ENCODE measurements at regions not wholly inside any gene's neighbourhood (a gene's known extent, or its start where the extent isn't known, plus 50 kb on each side); places are given as distances from the start of the nearest gene placed in this dataset.

DNA sequence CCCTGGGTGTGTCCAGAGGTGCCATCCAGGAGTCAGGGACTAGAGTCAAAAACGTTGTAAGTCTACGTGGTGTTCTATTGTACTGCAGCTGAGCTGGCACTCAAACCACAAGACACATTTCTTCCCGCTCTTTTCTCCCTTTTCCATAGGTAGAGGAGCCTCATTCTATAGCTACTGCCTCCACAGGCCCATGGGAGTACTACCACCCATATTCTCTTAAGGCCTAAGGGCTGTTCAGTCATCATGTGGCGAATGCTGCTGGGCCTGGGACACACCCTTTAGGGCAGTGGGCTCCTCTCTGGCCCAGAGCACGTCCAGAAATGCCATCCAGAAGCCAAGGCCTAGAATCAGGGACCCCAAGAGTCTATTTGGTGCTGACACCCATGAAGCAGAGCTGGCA lies 1271.7 kb downstream of the CNTNAP5 start:
- TF ChIP-seq, protein P1, sequence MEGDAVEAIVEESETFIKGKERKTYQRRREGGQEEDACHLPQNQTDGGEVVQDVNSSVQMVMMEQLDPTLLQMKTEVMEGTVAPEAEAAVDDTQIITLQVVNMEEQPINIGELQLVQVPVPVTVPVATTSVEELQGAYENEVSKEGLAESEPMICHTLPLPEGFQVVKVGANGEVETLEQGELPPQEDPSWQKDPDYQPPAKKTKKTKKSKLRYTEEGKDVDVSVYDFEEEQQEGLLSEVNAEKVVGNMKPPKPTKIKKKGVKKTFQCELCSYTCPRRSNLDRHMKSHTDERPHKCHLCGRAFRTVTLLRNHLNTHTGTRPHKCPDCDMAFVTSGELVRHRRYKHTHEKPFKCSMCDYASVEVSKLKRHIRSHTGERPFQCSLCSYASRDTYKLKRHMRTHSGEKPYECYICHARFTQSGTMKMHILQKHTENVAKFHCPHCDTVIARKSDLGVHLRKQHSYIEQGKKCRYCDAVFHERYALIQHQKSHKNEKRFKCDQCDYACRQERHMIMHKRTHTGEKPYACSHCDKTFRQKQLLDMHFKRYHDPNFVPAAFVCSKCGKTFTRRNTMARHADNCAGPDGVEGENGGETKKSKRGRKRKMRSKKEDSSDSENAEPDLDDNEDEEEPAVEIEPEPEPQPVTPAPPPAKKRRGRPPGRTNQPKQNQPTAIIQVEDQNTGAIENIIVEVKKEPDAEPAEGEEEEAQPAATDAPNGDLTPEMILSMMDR (IDR thresholded peaks at IDR 0.05; ENCODE audit: unreplicated experiment): no peak
- Mint-ChIP-seq H3K4me1 (peaks cover 8% of the 10 kb centered on the region), H3K27me3 (ENCODE audit: low read depth) (peaks cover 4% of the 10 kb centered on the region), H3K4me3 (no peak overlapping the region), H3K36me3 (no peaks in the 10 kb centered on the region), H3K27ac (no peak overlapping the region), H3K9me3 (peaks cover 20% of the 10 kb centered on the region)
- no peak for DNase-seq (ENCODE audit: low spot score in 2 of 2, unreplicated experiment in 2 of 2)

DNA sequence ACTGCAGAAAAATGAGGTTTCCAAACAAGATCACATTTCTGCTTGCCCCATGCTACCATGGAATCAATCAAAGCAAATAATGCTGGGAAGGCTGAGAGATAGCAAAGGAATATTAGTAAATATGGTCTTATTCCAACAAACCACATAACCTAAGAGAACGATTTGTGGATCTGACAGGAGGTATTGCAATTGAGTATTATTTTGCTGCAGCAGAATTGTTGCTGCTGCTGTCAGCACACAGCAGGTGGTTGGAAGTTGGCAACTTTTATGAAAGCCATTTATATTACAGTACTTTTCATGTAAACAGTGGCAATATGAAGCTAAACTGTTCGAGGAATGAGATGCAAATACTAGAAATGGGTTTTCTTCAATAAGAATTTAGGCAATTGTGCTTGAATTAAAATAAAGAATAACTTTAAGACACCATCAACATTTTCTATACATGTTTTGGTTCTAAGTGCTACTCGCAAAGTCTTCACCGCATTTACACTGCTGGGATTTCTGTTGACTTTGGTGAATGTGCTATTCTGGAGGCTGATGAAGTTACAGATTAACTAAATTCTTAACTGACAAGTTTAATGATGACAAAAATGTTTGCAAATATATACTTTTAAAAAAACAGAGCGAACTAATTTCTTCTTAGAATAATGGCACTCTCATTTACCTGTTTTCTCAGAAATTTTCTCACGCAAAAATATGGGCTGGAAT lies 1285.7 kb downstream of the CNTNAP5 start:
- H3K4me1 Mint-ChIP-seq: peaks cover 8% of the 10 kb centered on the region
- no peaks in the 10 kb centered on the region for H3K9me3 Mint-ChIP-seq
- H3K27me3 Mint-ChIP-seq (ENCODE audit: low read depth): no peaks in the 10 kb centered on the region
- DNase-seq (ENCODE audit: low spot score in 2 of 2, unreplicated experiment in 2 of 2): no peak
- H3K4me3 Mint-ChIP-seq: no peak overlapping the region
- no peak overlapping the region for H3K27ac Mint-ChIP-seq
- TF ChIP-seq, protein P1 (IDR thresholded peaks at IDR 0.05; ENCODE audit: unreplicated experiment): no peak
- no peaks in the 10 kb centered on the region for H3K36me3 Mint-ChIP-seq

DNA sequence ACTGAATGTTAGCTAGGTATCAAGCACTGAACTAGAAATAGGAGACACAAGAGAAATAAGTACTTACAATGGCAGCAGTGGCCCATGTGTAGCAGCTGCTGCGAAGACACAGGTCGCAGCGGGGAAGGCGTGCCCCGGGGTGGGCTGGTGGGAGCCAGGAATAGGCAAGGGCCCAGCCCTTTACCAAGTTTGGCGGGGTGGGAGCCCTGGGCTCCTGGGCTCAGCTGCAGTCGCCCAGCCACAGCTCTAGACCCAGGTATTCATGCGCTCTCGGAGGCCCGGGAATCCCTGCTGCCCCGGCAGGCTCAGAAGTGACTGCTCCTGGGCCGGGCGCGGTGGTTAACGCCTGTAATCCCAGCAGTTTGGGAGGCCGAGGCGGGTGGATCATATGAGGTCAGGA lies 1287.3 kb downstream of the CNTNAP5 start:
- TF ChIP-seq, protein P1 (IDR thresholded peaks at IDR 0.05; ENCODE audit: unreplicated experiment): no peak
- Mint-ChIP-seq H3K4me3 (no peak overlapping the region), H3K27ac (no peak overlapping the region), H3K4me1 (peaks cover 8% of the 10 kb centered on the region), H3K27me3 (ENCODE audit: low read depth) (no peaks in the 10 kb centered on the region), H3K36me3 (no peaks in the 10 kb centered on the region), H3K9me3 (no peaks in the 10 kb centered on the region)
- DNase-seq (ENCODE audit: low spot score in 2 of 2, unreplicated experiment in 2 of 2): no peak

DNA sequence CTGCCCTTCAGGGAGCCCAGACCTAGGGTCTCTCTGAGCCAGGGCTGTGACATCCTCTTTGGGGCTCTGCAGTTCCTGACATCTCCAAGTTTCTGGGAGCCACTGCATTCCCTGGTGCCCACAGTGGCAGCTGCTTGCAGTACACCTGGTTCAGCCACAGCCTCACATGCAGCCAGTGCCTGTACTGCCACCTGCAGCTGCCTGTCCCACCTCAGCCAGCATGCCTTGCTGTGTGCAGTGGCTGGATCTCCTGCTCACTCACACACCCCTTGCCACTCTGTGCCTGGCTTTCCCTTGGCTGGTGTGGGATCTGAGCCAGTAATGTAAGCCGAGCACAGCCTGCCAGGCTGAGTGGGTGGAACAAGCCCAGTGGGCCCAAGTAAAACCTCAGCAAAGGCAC lies 1288.7 kb downstream of the CNTNAP5 start:
- Mint-ChIP-seq H3K36me3 (no peaks in the 10 kb centered on the region), H3K27ac (no peak overlapping the region), H3K27me3 (ENCODE audit: low read depth) (no peaks in the 10 kb centered on the region), H3K9me3 (no peaks in the 10 kb centered on the region), H3K4me1 (peaks cover 8% of the 10 kb centered on the region), H3K4me3 (no peak overlapping the region)
- TF ChIP-seq, protein P1 (IDR thresholded peaks at IDR 0.05; ENCODE audit: unreplicated experiment): no peak
- DNase-seq (ENCODE audit: low spot score in 2 of 2, unreplicated experiment in 2 of 2): no peak

DNA sequence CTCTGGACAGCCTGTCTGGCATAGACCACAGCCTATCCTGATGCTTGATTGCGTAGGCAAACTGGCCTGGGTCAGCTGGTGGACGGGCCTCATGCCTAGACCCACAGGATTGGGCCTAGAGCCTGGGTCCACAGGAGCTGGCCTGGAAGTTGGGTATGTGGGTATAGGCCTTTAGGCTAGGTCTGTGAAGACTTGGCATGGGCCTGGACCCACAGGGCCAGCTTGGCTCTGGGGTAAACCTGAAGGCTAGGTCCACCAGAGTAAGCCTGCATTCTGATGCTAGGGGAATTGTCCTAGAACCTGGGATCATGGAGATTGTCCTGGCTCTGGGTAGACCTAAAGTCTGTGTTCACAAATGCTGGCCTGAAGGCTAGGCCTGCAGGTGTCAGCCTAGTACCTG lies 1293.7 kb downstream of the CNTNAP5 start:
- Mint-ChIP-seq H3K36me3 (peaks cover 1% of the 10 kb centered on the region), H3K4me3 (no peak overlapping the region), H3K27ac (no peak overlapping the region), H3K27me3 (ENCODE audit: low read depth) (no peaks in the 10 kb centered on the region), H3K9me3 (peaks cover 7% of the 10 kb centered on the region), H3K4me1 (peaks cover 6% of the 10 kb centered on the region)
- no peak for DNase-seq (ENCODE audit: low spot score in 2 of 2, unreplicated experiment in 2 of 2)
- TF ChIP-seq, protein P1 (IDR thresholded peaks at IDR 0.05; ENCODE audit: unreplicated experiment): no peak
